ENCODE measurements at regions not wholly inside any gene's neighbourhood (a gene's known extent, or its start where the extent isn't known, plus 50 kb on each side); places are given as distances from the start of the nearest gene placed in this dataset.
"Not testable (repeated sequence)": the region's sequence is repeated elsewhere in the genome, so short reads cannot be mapped to it uniquely, and the experiment has no call there.

- no peak for DNase-seq (ENCODE audit: low read depth)
These were observed 575.0 kb downstream of the GBE1 start for GRCh38 chr3:81186412-81186811.

DNA sequence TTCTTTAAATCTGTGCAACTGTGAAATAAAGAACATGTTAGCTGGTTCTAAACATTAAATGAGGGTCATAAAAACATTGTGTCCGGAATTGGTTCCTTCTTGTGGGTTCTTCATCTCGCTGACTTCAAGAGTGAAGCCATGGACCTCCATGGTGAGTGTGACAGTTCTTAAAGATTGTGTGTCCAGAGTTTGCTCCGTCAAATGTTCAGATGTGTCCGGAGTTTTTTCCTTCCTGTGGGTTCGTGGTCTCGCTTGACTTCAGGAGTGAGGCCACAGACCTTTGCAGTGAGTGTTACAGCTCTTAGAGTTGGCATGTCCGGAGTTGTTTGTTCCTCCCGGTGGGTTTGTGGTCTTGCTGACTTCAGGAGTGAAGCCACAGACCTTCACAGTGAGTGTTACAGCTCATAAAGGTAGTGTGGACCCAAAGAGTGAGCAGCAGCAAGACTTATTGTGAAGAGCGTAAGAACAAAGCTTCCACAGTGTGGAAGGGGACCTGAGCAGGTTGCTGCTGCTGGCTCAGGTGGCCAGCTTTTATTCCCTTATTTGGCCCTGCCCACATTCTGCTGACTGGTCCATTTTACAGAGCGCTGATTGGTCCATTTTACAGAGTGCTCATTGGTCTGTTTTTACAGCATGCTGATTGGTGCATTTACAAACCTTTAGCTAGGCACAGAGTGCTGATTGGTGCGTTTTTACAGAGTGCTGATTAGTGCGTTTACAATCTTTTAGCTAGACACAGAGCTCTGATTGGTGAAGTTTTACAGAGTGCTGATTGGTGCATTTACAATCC lies 579.2 kb downstream of the GBE1 start:
- DNase-seq (ENCODE audit: low read depth), result not testable (repeated sequence)

DNA sequence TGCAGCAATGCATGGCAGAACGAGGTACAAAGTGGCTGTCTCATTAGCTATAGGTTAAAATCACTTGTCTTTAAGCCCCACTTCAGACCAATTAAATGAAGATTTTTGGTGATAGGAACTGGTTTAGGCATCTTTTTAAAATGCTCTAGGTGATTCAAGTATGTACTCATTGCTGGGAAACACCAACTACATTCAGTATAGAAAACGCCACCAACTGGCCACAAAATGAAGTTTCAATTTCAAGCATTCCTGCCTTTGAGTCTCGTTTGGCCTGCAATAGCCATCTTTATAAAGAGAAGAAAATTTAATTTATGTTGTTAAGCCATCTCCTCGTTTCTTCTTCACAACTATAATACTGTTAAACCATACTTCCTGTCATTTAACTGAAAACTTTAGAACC lies 587.9 kb downstream of the GBE1 start:
- DNase-seq (ENCODE audit: low read depth), result no peak

- no peak for DNase-seq (ENCODE audit: low read depth)
These were observed 591.1 kb downstream of the GBE1 start for GRCh38 chr3:81170298-81170697.

DNA sequence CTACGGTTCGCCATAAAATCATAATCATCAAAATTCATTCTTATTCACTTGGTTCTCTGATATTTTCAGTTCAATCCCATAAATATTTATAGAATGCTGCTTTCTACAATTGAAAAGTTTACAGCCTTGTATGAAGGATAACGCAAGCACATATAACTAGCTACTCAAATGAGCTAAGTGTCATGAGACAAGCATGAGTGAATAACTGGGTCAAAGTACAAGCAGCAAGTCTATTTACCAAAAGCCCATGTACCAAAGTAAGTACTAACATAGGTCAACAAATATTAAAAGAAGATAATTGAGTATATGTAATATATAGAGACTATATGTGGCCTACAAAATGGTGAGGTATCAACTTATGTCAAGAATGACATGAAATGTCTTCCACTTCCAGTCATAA lies 596.6 kb downstream of the GBE1 start:
- no peak for DNase-seq (ENCODE audit: low read depth)

DNA sequence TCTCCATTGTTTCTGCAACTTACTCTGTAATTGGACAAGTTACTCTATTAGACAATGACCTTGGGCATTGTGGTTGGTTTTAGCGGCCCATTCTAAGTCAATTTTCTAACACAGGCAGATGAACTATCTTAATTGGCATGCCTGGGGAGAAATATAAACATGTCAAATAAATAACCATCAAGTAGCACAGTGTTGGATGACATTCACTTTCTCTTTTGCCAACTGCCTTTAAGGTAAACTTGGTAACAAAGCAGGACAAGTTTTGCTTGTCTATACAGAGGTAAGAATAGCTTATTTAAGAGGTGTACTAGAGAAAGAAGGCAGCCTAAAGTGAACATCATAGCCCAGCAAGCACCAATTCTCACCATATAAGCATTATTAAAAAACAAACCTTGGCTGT lies 599.6 kb downstream of the GBE1 start:
- no peak for DNase-seq (ENCODE audit: low read depth)

DNA sequence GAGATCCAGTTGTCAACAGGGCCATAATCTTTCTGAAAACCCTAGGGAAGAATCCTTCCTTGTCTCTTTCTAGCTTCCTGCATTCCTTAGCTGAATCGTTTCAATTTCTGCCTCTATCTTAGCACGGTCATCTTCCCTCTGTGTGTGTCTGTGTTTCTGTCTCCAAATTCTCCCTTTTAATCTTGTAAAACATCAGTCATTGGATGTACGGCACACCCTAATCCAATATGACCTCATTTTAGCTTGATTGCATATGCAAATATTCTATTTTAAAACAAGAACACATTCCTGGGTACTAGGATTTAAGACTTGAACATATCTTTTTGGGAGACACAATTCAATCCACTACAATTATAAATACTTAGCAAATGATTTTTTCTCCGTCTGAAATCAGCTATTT lies 600.3 kb downstream of the GBE1 start:
- no peak for DNase-seq (ENCODE audit: low read depth)

DNA sequence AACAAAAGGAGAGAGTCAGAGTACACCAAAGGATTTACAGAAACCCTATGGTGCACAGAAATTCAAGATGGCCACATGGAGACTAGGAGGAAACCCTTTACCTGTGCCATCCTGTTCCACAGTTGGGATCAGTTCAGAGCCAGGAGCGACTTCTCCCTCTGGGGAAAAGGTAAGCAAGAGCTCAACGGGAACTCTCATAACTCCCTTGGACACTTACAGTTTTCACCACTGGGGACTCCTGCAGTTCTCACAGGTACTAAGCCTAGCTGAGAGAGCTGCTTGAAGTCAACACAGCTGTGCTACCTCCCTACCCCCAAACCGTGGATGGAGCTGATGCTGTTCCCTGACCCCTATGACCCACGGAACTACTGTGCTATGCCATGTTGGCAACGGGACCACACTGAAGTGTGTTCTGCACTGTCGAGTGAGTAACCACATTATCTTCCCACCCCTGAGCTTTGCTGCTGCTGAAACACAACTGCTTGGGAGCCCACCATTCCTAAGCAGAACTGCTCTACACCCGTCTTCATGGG lies 606.8 kb downstream of the GBE1 start:
- DNase-seq (ENCODE audit: low read depth), result no peak

DNA sequence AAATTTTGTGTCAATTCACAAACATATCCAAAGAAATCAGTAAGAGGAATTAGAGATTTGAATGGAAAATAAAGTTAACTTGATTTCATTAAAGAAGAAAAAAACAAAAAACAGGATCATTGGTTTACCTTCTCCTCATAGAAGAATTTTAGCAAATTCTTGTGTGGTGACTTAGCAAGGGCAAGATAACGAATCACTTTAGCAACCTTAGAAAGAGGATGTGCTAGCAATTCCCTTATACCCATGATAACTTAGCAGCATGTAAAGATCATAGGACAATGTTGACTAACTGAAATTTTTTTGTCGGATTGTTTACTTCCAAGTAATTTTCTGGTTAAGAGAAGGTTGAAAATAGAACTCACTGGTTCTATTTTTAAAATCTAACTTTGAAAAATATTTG lies 609.3 kb downstream of the GBE1 start:
- no peak for DNase-seq (ENCODE audit: low read depth)

GRCh38 chr3:81132995-81133394 lies 628.5 kb downstream of the GBE1 start:
- DNase-seq (ENCODE audit: low read depth), result no peak

DNA sequence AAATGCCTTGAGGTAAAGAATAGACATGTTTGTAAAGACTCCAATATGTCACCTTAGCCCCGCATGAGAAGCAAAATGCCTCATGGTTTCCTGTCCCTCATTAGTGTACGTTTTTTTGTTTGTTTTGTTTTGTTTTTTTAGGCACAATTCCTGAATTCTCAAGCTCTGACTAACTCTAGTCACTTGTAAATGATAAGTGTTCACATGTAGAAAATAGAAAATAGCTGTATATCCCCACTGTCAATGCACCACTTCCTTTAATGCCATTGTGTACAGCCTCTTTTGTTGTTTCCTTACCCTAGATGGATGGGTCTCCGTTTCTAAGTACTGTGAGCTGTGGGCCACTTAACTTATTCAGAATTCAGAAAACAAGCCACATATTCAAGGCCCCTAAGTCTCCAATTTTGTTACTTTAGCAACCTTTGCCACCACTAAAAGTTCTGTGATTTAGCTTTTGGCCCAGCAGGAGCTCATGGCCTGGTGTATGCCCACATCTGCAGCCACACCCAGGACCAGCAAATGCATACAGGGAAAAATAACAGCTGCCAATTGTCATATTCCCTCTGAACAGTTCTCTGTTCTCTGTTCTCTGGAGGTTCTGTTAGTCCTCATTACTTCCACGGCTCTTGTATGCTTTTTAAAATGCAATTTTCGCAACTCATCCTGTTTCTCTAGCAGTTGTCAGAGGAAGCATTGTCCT lies 655.5 kb downstream of the GBE1 start:
- DNase-seq (ENCODE audit: low read depth), result no peak

DNA sequence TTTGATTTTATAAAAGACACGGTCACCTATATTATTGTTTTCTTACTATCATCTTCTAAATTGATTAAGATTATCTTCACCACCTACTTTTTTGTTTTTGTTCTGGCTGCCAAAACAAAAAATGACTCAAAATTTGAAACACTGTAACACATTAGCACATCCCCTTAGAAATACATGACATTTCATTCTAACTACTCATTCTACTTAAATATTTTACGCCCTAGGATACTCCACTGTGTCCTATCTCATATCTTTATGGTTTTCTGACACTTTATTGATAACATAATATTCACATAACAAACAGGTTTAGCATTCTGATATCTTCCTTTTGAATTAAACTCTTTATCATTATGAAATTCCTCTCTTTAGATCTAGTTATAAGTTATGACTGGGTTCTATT lies 656.2 kb downstream of the GBE1 start:
- DNase-seq (ENCODE audit: low read depth), result no peak

GRCh38 chr3:81097889-81098288 lies 663.6 kb downstream of the GBE1 start:
- no peak for DNase-seq (ENCODE audit: low read depth)

DNA sequence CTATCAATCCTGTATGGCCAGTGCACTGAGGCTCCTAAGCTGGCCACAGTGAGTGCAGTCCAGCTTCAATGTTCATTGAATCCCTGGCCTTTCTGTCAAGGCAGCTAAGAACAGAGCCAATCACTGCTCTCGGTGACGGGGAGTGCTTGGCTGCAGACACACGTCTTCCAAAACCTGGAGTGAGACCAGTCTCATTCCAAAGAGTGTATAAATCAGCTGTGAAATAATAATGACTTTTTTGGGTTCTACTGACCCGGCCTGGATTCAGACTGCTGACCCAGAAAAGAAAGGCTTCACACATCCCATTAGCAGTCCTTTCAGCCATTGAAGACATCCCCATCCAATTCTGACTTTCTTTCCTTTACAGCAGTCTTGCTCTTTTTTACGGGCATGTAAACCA lies 665.5 kb downstream of the GBE1 start:
- no peak for DNase-seq (ENCODE audit: low read depth)

GRCh38 chr3:81094986-81095385 lies 666.5 kb downstream of the GBE1 start:
- DNase-seq (ENCODE audit: low read depth), result no peak

DNA sequence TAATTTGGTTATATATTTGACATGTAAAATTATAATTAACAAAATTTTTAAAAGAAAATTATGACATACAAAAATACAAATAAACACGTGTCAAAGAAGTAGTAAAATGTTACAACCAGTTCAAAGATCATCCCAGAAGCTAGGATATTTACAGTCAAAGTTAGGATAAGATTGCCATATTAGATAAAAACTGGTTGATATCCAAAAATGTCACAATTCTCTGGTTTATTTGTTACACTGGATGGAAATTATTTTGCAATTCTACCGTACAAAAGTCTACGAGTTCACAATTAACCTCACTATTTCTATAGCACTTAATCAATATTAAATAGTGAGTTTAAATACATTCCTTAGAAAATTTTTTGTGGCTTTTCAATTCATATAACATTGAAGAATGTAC lies 673.8 kb downstream of the GBE1 start:
- DNase-seq (ENCODE audit: low read depth), result no peak

DNA sequence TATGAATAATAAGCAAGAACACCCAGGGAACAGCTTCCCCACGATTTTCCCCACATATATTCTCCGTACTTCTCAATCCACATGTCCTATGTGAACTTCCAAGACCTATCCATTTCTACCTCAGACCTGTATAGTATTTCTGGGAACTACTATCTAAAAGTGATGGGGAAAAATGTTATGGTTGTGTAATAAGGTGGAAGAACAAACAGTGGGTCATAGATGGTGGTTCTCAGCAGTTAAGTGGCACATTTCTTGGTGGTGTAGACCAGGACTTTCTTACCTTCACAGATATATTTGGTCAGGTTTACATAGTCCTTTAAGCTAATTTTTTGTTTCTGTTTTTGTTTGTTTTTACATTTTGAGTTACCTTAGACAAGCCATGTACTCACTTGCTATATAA lies 675.1 kb downstream of the GBE1 start:
- no peak for DNase-seq (ENCODE audit: low read depth)

DNA sequence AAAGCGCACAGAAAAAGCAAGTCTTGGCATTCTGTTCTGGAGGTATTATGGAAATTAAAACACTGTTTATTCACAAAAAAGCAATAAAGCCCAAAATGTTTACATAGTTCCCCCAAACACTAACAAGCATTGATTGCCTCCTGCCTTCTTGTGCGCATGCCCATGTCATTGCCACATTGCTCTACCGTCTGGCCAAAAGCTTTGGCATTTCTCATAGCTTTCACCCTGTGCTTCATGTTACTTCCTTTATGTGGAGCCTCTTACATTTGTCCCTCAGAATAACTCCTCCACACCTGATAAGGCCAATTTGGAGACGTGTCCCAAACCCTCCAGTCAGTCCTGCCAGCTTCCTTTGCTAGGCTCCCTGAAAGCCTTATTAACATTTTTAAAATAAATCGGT lies 680.8 kb downstream of the GBE1 start:
- no peak for DNase-seq (ENCODE audit: low read depth)

DNA sequence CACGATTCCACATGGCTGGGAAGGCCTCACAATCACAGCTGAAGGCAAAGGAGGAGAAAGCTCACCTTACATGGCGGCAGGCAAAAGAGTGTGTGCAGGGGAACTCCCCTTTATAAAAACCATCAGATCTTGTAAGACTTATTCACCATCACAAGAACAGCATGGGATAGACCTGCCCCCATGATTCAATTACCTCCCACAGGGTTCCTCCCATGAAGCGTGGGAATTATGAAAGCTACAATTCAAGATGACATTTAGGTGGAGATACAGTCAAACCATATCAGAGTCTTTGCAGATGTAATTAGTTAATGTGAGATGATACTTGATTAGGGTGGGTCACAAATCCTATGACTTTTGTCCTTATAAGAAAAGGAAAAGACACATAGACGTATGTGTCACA lies 688.9 kb downstream of the GBE1 start:
- no peak for DNase-seq (ENCODE audit: low read depth)

DNA sequence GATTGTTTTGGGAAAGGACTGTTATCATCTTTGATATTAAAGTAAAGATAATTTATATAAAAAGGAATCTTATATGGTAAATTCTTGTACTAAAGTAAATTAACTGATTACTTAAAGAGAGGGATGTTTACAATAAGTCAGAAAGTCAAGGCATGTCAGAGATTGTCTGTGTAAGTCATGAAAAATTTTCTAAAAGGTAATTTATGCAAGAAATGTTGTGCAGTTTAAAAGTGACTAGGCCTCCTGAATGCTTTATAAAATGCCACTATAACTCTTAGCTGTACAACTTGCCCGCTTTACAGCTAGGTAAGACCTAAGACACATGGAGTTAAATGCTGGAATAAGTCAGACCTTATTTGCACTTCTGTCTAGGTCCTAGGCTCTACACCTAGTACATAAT lies 692.9 kb downstream of the GBE1 start:
- DNase-seq (ENCODE audit: low read depth), result no peak

GRCh38 chr3:81063896-81064295 lies 697.5 kb downstream of the GBE1 start:
- DNase-seq (ENCODE audit: low read depth), result no peak

DNA sequence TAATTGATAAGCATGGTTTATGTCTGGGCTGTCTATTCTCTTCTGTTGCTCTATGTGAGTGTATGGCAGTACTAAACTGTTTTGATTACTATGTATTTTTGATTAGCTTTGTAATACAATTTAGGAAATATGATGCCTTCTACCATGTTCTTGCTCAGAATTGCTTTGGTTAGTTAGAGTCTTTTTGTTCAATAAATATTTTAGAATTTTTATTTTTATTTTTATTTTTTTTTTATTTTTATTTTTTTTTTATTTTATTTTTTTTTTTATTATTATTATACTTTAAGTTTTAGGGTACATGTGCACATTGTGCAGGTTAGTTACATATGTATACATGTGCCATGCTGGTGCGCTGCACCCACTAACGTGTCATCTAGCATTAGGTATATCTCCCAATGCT lies 710.3 kb downstream of the GBE1 start:
- not testable (repeated sequence) for DNase-seq (ENCODE audit: low read depth)

DNA sequence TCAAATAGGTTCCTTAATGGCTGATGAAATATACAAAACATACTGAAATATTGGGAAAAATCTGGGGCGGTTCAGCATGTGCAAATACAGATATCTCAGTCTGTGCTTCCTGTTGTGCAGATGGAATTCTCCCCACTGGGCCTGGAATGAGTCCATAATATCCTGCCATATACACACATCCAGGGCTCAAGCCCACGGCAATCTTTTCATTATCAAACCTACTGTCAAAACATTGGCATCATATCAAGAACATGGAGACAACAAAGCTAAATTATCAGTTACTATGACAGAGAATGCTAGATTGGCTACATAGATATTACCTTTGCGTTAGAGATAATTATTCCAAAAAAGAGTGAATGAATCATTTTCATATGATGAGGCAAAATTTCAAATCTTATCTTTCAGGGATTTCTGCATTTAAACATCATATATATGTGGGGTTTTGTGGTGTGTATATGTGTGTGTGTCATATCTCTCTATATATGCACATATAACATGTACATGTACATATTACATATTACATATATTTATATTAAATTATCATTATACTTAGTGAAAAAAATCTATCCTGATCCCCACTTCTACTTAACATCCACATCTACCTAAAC lies 713.3 kb downstream of the GBE1 start:
- DNase-seq (ENCODE audit: low read depth), result no peak

All from GM04504 (cell line).